GM21528 (cell line): ENCODE measurements at regions not wholly inside any gene's neighbourhood (a gene's known extent, or its start where the extent isn't known, plus 50 kb on each side); places are given as distances from the start of the nearest gene placed in this dataset.

Experiments used
- ATAC-seq: cut with Tn5 transposase; IDR thresholded peaks from one replicate; pipeline ENCODE4 v1.9.1; 2021; ENCODE audit warnings: mild to moderate bottlenecking, moderate library complexity; ENCODE audit not compliant: unreplicated experiment, low FRiP score

- no peak for ATAC-seq
Measured at GRCh38 chr14:34222122-34222521, 239.9 kb downstream of the SPTSSA start.

- peak; percentile 83 for ATAC-seq
Measured at GRCh38 chr14:34220921-34221320, 241.1 kb downstream of the SPTSSA start.

- ATAC-seq, result no peak
Measured at GRCh38 chr14:34220378-34220706, 241.7 kb downstream of the SPTSSA start.

GRCh38 chr14:34219661-34220377, 242.2 kb downstream of the SPTSSA start:
- ATAC-seq, result no peak

GRCh38 chr14:34218881-34219280, 243.2 kb downstream of the SPTSSA start:
- ATAC-seq, result no peak

GRCh38 chr14:34214961-34215360, 247.1 kb downstream of the SPTSSA start:
- ATAC-seq, result no peak

GRCh38 chr14:34213332-34213731, 248.7 kb downstream of the SPTSSA start:
- ATAC-seq, result no peak

GRCh38 chr14:34212172-34212929, 249.7 kb downstream of the SPTSSA start:
- no peak for ATAC-seq

- no peak for ATAC-seq
Measured at GRCh38 chr14:34211732-34212131, 250.3 kb downstream of the SPTSSA start.

- ATAC-seq, result no peak
Measured at GRCh38 chr14:34208532-34208931, 253.5 kb downstream of the SPTSSA start.

GRCh38 chr14:34205799-34206198, 254.9 kb upstream of the EGLN3 start:
- ATAC-seq, result no peak

GRCh38 chr14:34204774-34205173, 253.9 kb upstream of the EGLN3 start:
- ATAC-seq, result no peak

GRCh38 chr14:34203251-34203722, 252.4 kb upstream of the EGLN3 start:
- ATAC-seq, result no peak

- ATAC-seq, result no peak
Measured at GRCh38 chr14:34201909-34202637, 251.2 kb upstream of the EGLN3 start.

- ATAC-seq, result no peak
Measured at GRCh38 chr14:34199585-34199984, 248.7 kb upstream of the EGLN3 start.

GRCh38 chr14:34198096-34198495, 247.2 kb upstream of the EGLN3 start:
- ATAC-seq, result no peak

- ATAC-seq, result no peak
Measured at GRCh38 chr14:34195964-34196363, 245.1 kb upstream of the EGLN3 start.

- no peak for ATAC-seq
Measured at GRCh38 chr14:34190717-34191116, 239.8 kb upstream of the EGLN3 start.

GRCh38 chr14:34189866-34190265, 239.0 kb upstream of the EGLN3 start:
- ATAC-seq, result no peak

GRCh38 chr14:34187519-34188044, 236.7 kb upstream of the EGLN3 start:
- no peak for ATAC-seq

GRCh38 chr14:34187061-34187460, 236.2 kb upstream of the EGLN3 start:
- no peak for ATAC-seq
